IPS-15b (cell line): ENCODE measurements at regions not wholly inside any gene's neighbourhood (a gene's known extent, or its start where the extent isn't known, plus 50 kb on each side); places are given as distances from the start of the nearest gene placed in this dataset.

ENCODE experiments used
- H3K27me3 ChIP-seq: one replicate; pipeline ENCODE4 v1.6.1; 2013; ENCODE audit warnings: low read length; ENCODE audit not compliant: control insufficient read depth, insufficient read depth
- H3K36me3 ChIP-seq: one replicate; pipeline ENCODE4 v1.6.1; 2013; ENCODE audit warnings: low read length; ENCODE audit not compliant: control insufficient read depth, insufficient read depth
- H3K4me1 ChIP-seq: one replicate; pipeline ENCODE4 v1.6.1; 2013; ENCODE audit warnings: mild to moderate bottlenecking, low read length; ENCODE audit not compliant: control insufficient read depth, insufficient read depth
- H3K4me3 ChIP-seq: one replicate; pipeline ENCODE4 v1.5.1; 2013; ENCODE audit warnings: low read depth, low read length
- H3K9ac ChIP-seq: one replicate; pipeline ENCODE4 v1.6.1; 2013; ENCODE audit warnings: low read depth, mild to moderate bottlenecking, low read length
- H3K9me3 ChIP-seq: one replicate; pipeline ENCODE4 v1.6.1; 2013; ENCODE audit warnings: mild to moderate bottlenecking, low read length; ENCODE audit not compliant: control insufficient read depth, insufficient read depth

GRCh38 chr16:79868841-79869240, 268.3 kb upstream of the MAF start:
- Histone ChIP-seq H3K4me3 (no peak overlapping the region), H3K9me3 (no peaks in the 10 kb centered on the region), H3K27me3 (no peaks in the 10 kb centered on the region)

GRCh38 chr16:79867425-79867997, 267.0 kb upstream of the MAF start:
- H3K9me3 ChIP-seq = no peaks in the 10 kb centered on the region
- no peak overlapping the region for H3K9ac ChIP-seq
- H3K27me3 ChIP-seq = no peaks in the 10 kb centered on the region
- no peaks in the 10 kb centered on the region for H3K4me1 ChIP-seq
- H3K4me3 ChIP-seq = no peak overlapping the region
- no peaks in the 10 kb centered on the region for H3K36me3 ChIP-seq

More at GRCh38 chr16:79868841-79869240, 268.3 kb upstream of the MAF start:
- Histone ChIP-seq H3K36me3 (no peaks in the 10 kb centered on the region), H3K9ac (no peak overlapping the region), H3K4me1 (no peaks in the 10 kb centered on the region)

GRCh38 chr16:79865918-79866317, 265.4 kb upstream of the MAF start:
- Histone ChIP-seq H3K36me3 (no peaks in the 10 kb centered on the region), H3K27me3 (no peaks in the 10 kb centered on the region), H3K4me3 (no peak overlapping the region), H3K9ac (no peak overlapping the region), H3K9me3 (no peaks in the 10 kb centered on the region), H3K4me1 (no peaks in the 10 kb centered on the region)

- Histone ChIP-seq H3K9ac (no peak overlapping the region), H3K4me3 (no peak overlapping the region), H3K36me3 (no peaks in the 10 kb centered on the region), H3K9me3 (no peaks in the 10 kb centered on the region), H3K27me3 (no peaks in the 10 kb centered on the region), H3K4me1 (no peaks in the 10 kb centered on the region)
Observed at GRCh38 chr16:79864781-79865391, 264.3 kb upstream of the MAF start.

GRCh38 chr16:79864032-79864780, 263.7 kb upstream of the MAF start:
- H3K9me3 ChIP-seq = no peaks in the 10 kb centered on the region
- H3K27me3 ChIP-seq = no peaks in the 10 kb centered on the region
- H3K4me1 ChIP-seq = no peaks in the 10 kb centered on the region
- H3K4me3 ChIP-seq = no peak overlapping the region
- no peak overlapping the region for H3K9ac ChIP-seq
- no peaks in the 10 kb centered on the region for H3K36me3 ChIP-seq

GRCh38 chr16:79863128-79864031, 262.8 kb upstream of the MAF start:
- no peaks in the 10 kb centered on the region for H3K27me3 ChIP-seq
- H3K9ac ChIP-seq = no peak overlapping the region
- no peaks in the 10 kb centered on the region for H3K4me1 ChIP-seq
- no peaks in the 10 kb centered on the region for H3K36me3 ChIP-seq
- H3K9me3 ChIP-seq = no peaks in the 10 kb centered on the region
- no peak overlapping the region for H3K4me3 ChIP-seq

GRCh38 chr16:79862601-79863000, 262.1 kb upstream of the MAF start:
- Histone ChIP-seq H3K4me3 (no peak overlapping the region), H3K4me1 (no peaks in the 10 kb centered on the region), H3K36me3 (no peaks in the 10 kb centered on the region), H3K9ac (no peak overlapping the region), H3K9me3 (no peaks in the 10 kb centered on the region), H3K27me3 (no peaks in the 10 kb centered on the region)

GRCh38 chr16:79856581-79856980, 256.0 kb upstream of the MAF start:
- Histone ChIP-seq H3K4me1 (no peaks in the 10 kb centered on the region), H3K4me3 (no peak overlapping the region), H3K9me3 (no peaks in the 10 kb centered on the region), H3K9ac (no peak overlapping the region), H3K36me3 (no peaks in the 10 kb centered on the region), H3K27me3 (no peaks in the 10 kb centered on the region)

GRCh38 chr16:79850348-79850747, 249.8 kb upstream of the MAF start:
- H3K9me3 ChIP-seq = no peaks in the 10 kb centered on the region

GRCh38 chr16:79849119-79849518, 248.6 kb upstream of the MAF start:
- no peaks in the 10 kb centered on the region for H3K36me3 ChIP-seq
- no peaks in the 10 kb centered on the region for H3K27me3 ChIP-seq
- no peaks in the 10 kb centered on the region for H3K9me3 ChIP-seq
- H3K9ac ChIP-seq = no peak overlapping the region
- no peaks in the 10 kb centered on the region for H3K4me1 ChIP-seq
- H3K4me3 ChIP-seq = no peak overlapping the region

More at GRCh38 chr16:79850348-79850747, 249.8 kb upstream of the MAF start:
- H3K4me1 ChIP-seq = no peaks in the 10 kb centered on the region
- no peaks in the 10 kb centered on the region for H3K27me3 ChIP-seq
- H3K4me3 ChIP-seq = no peak overlapping the region
- H3K36me3 ChIP-seq = no peaks in the 10 kb centered on the region
- no peak overlapping the region for H3K9ac ChIP-seq

GRCh38 chr16:79848719-79849118, 248.2 kb upstream of the MAF start:
- Histone ChIP-seq H3K9me3 (no peaks in the 10 kb centered on the region), H3K36me3 (no peaks in the 10 kb centered on the region), H3K4me1 (no peaks in the 10 kb centered on the region), H3K27me3 (no peaks in the 10 kb centered on the region), H3K9ac (no peak overlapping the region), H3K4me3 (no peak overlapping the region)
